COLO668 (cell line): ENCODE measurements at regions not wholly inside any gene's neighbourhood (a gene's known extent, or its start where the extent isn't known, plus 50 kb on each side); places are given as distances from the start of the nearest gene placed in this dataset.
"Not testable (repeated sequence)": the region's sequence is repeated elsewhere in the genome, so short reads cannot be mapped to it uniquely, and the experiment has no call there.

Source experiments
- DNase-seq: peaks from one replicate; lab custom pipeline; 2025; ENCODE audit not compliant: unreplicated experiment; lab: John Stamatoyannopoulos, UW

GRCh38 chr11:13782390-13783075 is 114.1 kb downstream of the FAR1 start:
- DNase-seq = no peak

GRCh38 chr11:13784441-13784840 is 116.0 kb downstream of the FAR1 start:
- no peak for DNase-seq

GRCh38 chr11:13784855-13785254 is 116.4 kb downstream of the FAR1 start:
- DNase-seq = no peak

GRCh38 chr11:13786688-13787087 is 118.2 kb downstream of the FAR1 start:
- no peak for DNase-seq

- not testable (repeated sequence) for DNase-seq
Measured at GRCh38 chr11:13797616-13798015, 129.1 kb downstream of the FAR1 start.

- DNase-seq = no peak
Measured at GRCh38 chr11:13800901-13801300, 132.4 kb downstream of the FAR1 start.

GRCh38 chr11:13818325-13818724 is 144.2 kb upstream of the SPON1 start:
- DNase-seq = no peak

- no peak for DNase-seq
Measured at GRCh38 chr11:13826505-13827278, 135.8 kb upstream of the SPON1 start.

- DNase-seq = peak; percentile 68
Measured at GRCh38 chr11:13831696-13832095, 130.8 kb upstream of the SPON1 start.

- DNase-seq = no peak
Measured at GRCh38 chr11:13834463-13834862, 128.1 kb upstream of the SPON1 start.

GRCh38 chr11:13836666-13837065 is 125.9 kb upstream of the SPON1 start:
- no peak for DNase-seq

GRCh38 chr11:13837286-13837685 is 125.2 kb upstream of the SPON1 start:
- no peak for DNase-seq

- no peak for DNase-seq
Measured at GRCh38 chr11:13841393-13841792, 121.1 kb upstream of the SPON1 start.

- DNase-seq = no peak
Measured at GRCh38 chr11:13848031-13848430, 114.5 kb upstream of the SPON1 start.

- DNase-seq = no peak
Measured at GRCh38 chr11:13850231-13851005, 112.1 kb upstream of the SPON1 start.

GRCh38 chr11:13851691-13852090 is 110.8 kb upstream of the SPON1 start:
- DNase-seq = no peak

GRCh38 chr11:13852481-13852880 is 110.0 kb upstream of the SPON1 start:
- no peak for DNase-seq

GRCh38 chr11:13857828-13858227 is 104.7 kb upstream of the SPON1 start:
- no peak for DNase-seq

GRCh38 chr11:13859892-13860291 is 102.6 kb upstream of the SPON1 start:
- no peak for DNase-seq

- no peak for DNase-seq
Measured at GRCh38 chr11:13861411-13861810, 101.1 kb upstream of the SPON1 start.

- no peak for DNase-seq
Measured at GRCh38 chr11:13862845-13863392, 99.6 kb upstream of the SPON1 start.
